AG04450 (cell line): ENCODE measurements at regions not wholly inside any gene's neighbourhood (a gene's known extent, or its start where the extent isn't known, plus 50 kb on each side); places are given as distances from the start of the nearest gene placed in this dataset.
"Not testable (repeated sequence)": the region's sequence is repeated elsewhere in the genome, so short reads cannot be mapped to it uniquely, and the experiment has no call there.

ENCODE experiments used
- CTCF ChIA-PET: fragments of 300-600, 350-600 bp; formaldehyde crosslinking; extraction: SDS; loops from one replicate; lab custom pipeline; 2022; ENCODE audit warnings: antibody characterized with exemption, inconsistent platforms; lab: Charles Lee
- POLR2A ChIA-PET: fragments of 350-600 bp; formaldehyde crosslinking; extraction: SDS; loops from one replicate; lab custom pipeline; 2021; ENCODE audit warnings: antibody characterized with exemption, inconsistent platforms; lab: Yijun Ruan, JAX
- DNase-seq: peaks from one replicate; pipeline ENCODE4 v3.0.0-alpha.2; 2011; ENCODE audit warnings: low read depth, low spot score
- H3K27ac ChIP-seq: one replicate; pipeline ENCODE4 v1.5.1; 2012; ENCODE audit warnings: low read depth, low read length, control low read depth
- H3K27me3 ChIP-seq: one replicate; pipeline ENCODE4 v1.6.0; 2012; ENCODE audit warnings: low read length; ENCODE audit not compliant: control insufficient read depth, insufficient read depth
- H3K4me3 ChIP-seq: 2 replicates; pipeline ENCODE4 v1.5.1; 2011; ENCODE audit warnings: mild to moderate bottlenecking, low read depth, low read length, control low read depth
- H3K9me3 ChIP-seq: 2 replicates; pipeline ENCODE4 v1.5.1; 2012; ENCODE audit warnings: low read length; ENCODE audit not compliant: control insufficient read depth, insufficient read depth
- TF ChIP-seq, protein P1 (sequence below): IDR thresholded peaks from 2 replicates; pipeline ENCODE4 v1.5.1; 2011; ENCODE audit warnings: low read depth, low read length, control low read depth, inconsistent platforms

DNA sequence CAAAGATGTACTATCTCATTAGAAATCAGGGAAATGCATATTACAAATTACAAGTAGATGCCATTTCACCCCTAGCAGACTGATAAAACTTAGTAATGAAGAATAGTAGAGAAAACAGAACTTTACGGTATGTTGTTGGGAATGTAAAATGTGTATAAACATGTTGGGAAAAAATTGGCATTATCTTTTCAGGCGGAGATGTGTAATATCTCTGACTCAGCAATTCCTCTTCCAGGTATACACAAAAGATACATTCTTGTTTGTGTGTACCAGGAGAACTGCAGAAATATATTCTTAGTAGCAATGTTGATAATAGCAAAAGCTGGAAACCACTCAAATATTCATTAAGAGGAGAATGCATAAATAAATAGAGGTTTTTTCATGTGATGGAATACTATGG is 204.5 kb downstream of the LPIN1 start:
- CTCF ChIA-PET = interaction anchor here (1.4 kb wide), 1 partner anchor 11 kb away, joined by 4 read pairs; no protein-coding TSS in a partner anchor

GRCh38 chr2:11951492-11951891 is 205.1 kb downstream of the LPIN1 start:
- H3K27me3 ChIP-seq, H3K9me3 ChIP-seq, DNase-seq, H3K27ac ChIP-seq, H3K4me3 ChIP-seq, POLR2A ChIA-PET: not testable (repeated sequence)
- CTCF ChIA-PET = interaction anchor here (0.7 to 1.4 kb wide), 2 partner anchors 12 to 22 kb away, joined by 3 to 4 read pairs; no protein-coding TSS in a partner anchor

More for the DNA sequence above, 204.5 kb downstream of the LPIN1 start:
- Histone ChIP-seq H3K27me3 (peaks cover 4% of the 10 kb centered on the region), H3K27ac (no peak overlapping the region), H3K4me3 (no peak overlapping the region), H3K9me3 (no peaks in the 10 kb centered on the region)
- POLR2A ChIA-PET = no interaction called here
- DNase-seq = no peak
- TF ChIP-seq, protein P1, sequence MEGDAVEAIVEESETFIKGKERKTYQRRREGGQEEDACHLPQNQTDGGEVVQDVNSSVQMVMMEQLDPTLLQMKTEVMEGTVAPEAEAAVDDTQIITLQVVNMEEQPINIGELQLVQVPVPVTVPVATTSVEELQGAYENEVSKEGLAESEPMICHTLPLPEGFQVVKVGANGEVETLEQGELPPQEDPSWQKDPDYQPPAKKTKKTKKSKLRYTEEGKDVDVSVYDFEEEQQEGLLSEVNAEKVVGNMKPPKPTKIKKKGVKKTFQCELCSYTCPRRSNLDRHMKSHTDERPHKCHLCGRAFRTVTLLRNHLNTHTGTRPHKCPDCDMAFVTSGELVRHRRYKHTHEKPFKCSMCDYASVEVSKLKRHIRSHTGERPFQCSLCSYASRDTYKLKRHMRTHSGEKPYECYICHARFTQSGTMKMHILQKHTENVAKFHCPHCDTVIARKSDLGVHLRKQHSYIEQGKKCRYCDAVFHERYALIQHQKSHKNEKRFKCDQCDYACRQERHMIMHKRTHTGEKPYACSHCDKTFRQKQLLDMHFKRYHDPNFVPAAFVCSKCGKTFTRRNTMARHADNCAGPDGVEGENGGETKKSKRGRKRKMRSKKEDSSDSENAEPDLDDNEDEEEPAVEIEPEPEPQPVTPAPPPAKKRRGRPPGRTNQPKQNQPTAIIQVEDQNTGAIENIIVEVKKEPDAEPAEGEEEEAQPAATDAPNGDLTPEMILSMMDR = no peak

DNA sequence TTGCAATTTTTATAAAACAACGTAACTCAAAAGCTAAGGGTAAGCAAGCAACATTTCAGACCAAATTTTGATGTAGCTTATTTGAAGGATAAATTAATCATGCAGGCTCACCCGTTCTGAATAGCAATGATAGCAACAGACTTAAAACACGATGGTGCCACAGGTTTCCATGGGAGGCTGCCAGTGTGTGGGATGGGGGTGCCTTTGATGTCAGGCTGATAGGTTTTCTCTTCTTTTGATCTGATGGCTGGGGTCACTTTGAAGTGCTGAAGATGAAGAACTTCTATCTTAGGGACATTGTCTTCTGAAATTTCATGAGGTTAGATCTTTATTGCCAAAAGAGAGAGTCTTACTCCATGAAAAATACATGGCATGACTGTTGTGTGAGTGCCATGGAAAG is 206.8 kb downstream of the LPIN1 start:
- ChIA-PET CTCF (no interaction called here), POLR2A (interaction anchor here (0.6 kb wide), 1 partner anchor 62 kb away, joined by 6 read pairs; no protein-coding TSS in a partner anchor)
- no peak overlapping the region for H3K4me3 ChIP-seq
- H3K27me3 ChIP-seq = peaks cover 9% of the 10 kb centered on the region
- no peak overlapping the region for H3K27ac ChIP-seq
- no peaks in the 10 kb centered on the region for H3K9me3 ChIP-seq
- DNase-seq = no peak
- TF ChIP-seq, protein P1 = no peak

- CTCF ChIA-PET = no interaction called here
- no peak overlapping the region for H3K27ac ChIP-seq
- POLR2A ChIA-PET = no interaction called here
- no peak for DNase-seq
- no peaks in the 10 kb centered on the region for H3K9me3 ChIP-seq
- no peak overlapping the region for H3K4me3 ChIP-seq
- peaks cover 9% of the 10 kb centered on the region for H3K27me3 ChIP-seq
- TF ChIP-seq, protein P1 = no peak
Observed at GRCh38 chr2:11955314-11955713, 208.9 kb downstream of the LPIN1 start.

GRCh38 chr2:11955884-11956291 is 209.5 kb downstream of the LPIN1 start:
- no peak for DNase-seq
- no peaks in the 10 kb centered on the region for H3K9me3 ChIP-seq
- POLR2A ChIA-PET = no interaction called here
- H3K27me3 ChIP-seq = peaks cover 9% of the 10 kb centered on the region
- CTCF ChIA-PET = no interaction called here
- TF ChIP-seq, protein P1 = no peak
- no peak overlapping the region for H3K27ac ChIP-seq
- no peak overlapping the region for H3K4me3 ChIP-seq
